T-helper 2 cell (primary cell): ENCODE measurements at regions not wholly inside any gene's neighbourhood (a gene's known extent, or its start where the extent isn't known, plus 50 kb on each side); places are given as distances from the start of the nearest gene placed in this dataset.

Experiments
- DNase-seq, 5 experiments: peaks; one replicate each; pipeline versions ENCODE4 v3.0.0 to v3.0.0-alpha.2; 2012 to 2022

DNA sequence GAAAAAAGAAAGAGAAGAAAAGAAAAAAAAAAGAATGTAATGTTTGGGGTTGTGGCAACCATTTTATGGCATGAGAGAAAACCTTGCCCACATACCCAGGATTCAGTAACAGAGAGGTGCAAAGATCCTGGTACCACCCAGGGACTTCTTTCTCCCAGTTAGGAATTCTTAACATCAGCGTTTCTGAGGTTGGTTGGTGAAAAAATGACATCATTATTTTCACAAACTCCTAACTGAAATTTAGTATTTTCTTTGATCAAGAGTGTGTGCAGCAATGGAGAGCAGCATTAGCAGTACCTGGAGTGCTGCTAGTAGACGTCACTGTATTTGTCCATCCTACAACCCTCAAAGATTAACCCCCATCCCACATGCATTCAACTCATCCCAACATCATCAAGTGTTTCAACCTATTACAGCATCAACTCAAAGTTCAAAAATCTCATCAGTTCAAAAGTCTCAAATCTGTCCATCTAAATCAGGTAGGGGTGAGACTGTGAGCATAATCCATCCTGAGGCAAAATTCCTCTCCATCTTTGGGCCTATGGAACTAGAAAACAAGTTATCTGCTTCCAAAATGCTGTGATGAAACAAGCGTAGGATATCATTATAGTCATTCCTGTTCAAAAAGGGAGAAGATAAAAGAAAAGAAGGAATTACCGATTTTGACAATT lies 60.1 kb upstream of the MSX2 start:
- DNase-seq, result no peak

DNA sequence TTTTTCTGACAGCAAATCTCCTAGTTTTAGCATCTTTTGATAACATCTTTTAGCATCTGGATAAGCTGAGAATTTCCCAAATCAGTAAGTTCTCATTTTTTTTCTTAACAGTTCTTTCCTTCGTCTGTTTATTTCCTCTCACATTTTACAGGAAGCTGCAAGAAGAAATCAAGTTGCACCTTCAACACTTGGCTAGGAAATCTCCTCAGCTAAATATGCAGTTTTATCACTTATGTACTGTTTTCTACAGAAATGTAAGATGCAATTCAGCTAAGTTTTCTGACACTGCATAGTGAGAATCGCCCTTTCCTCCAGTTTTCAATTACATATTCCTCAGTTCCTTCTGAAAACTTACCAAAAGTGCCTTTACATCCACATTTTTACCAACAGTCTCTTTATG lies 59.0 kb upstream of the MSX2 start:
- no peak for DNase-seq

DNA sequence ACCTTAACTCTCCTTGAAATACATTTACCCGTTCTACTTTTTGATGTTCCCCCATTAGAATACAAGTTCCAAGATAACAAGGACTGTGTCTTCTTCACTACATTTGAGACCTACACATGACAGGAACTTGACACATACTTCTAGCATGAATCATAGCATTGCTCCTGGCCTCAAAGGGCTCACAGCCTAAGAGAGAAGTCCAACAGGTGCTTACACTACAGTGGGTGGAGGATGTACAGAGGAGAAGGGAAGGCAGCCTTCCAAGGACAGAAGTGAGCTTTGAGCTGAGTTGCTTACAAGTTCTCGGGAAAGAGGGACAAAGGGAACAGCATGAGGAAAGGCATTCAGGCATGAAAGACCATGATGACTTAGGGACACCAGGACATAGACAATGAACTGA lies 56.9 kb upstream of the MSX2 start:
- DNase-seq, result no peak

DNA sequence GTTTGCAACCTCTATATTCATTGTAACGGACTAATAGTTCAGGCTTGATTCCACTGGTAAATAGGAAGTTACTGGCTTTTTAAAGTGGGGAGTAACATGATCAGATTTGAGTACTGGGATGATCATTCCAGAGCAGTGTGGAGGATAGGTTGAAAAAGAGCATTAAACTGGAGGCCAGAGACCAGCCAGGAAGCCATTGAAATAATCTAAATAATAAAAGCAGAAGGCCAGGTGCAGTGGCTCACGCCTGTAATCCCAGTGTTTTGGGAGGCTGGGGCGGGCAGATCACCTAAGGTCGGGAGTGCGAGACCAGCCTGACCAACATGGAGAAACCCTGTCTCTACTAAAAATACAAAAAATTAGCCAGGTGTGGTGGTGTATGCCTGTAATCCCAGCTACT lies 56.0 kb upstream of the MSX2 start:
- no peak for DNase-seq
